HG03520 (cell line): ENCODE measurements at regions not wholly inside any gene's neighbourhood (a gene's known extent, or its start where the extent isn't known, plus 50 kb on each side); places are given as distances from the start of the nearest gene placed in this dataset.
"Not testable (repeated sequence)": the region's sequence is repeated elsewhere in the genome, so short reads cannot be mapped to it uniquely, and the experiment has no call there.

ENCODE experiments used
- ATAC-seq: cut with Tn5 transposase; IDR thresholded peaks from one replicate; pipeline ENCODE4 v1.9.1; 2021; ENCODE audit warnings: mild to moderate bottlenecking, moderate library complexity; ENCODE audit not compliant: unreplicated experiment

DNA sequence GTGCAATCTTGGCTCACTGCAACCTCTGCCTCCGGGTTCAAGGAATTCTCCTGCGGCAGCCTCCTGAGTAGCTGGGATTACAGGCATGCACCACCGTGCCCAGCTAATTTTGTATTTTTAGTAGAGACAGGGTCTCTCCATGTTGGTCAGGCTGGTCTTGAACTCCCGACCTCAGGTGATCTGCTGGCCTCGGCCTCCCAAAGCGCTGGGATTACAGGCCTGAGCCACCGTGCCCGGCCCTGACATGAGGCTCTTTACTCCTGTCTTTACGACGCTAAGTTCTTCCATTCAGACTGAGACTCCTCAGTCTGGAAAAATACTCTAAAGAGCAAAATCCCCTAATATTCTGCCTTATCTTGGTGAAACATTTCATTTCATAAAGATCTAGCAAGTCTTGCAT is 331.3 kb upstream of the SGO1 start:
- ATAC-seq = not testable (repeated sequence)

DNA sequence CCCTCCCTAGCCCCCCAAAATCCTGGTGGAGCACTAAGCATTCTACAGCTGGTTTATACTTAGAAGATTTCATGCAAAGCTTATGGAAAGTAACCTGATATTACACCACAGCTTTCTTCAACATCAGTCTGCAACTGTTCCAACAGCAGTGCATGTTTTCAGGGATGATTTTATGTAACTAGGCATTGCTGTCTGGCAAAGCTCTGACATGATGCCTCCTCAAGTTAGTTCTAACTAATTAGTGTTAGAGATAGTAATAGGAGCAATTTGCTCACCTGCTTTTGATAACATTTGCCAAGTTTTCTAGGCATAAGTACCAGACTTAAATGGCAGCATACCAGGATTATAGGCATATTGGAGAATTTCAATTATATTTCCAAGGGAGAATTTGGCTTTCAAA is 330.3 kb upstream of the SGO1 start:
- no peak for ATAC-seq

DNA sequence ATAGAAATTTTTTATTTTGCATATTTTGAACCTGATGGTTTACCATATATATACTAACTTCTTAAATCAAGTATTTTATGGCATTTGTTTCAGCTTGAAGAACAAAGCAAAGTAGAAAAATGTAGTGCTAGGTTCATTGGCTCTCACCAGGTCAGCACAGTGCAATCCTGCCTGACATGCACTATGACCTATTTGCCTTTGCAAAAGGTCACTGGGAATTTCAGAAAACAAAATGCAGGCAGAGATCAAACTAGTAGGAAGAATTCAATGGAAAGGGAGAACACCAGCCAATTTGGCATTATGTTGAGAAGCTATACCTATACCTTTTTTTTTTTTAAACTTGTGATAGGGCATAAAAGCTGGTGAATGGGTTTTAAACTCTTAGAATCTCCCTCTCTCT is 329.8 kb upstream of the SGO1 start:
- ATAC-seq = no peak

DNA sequence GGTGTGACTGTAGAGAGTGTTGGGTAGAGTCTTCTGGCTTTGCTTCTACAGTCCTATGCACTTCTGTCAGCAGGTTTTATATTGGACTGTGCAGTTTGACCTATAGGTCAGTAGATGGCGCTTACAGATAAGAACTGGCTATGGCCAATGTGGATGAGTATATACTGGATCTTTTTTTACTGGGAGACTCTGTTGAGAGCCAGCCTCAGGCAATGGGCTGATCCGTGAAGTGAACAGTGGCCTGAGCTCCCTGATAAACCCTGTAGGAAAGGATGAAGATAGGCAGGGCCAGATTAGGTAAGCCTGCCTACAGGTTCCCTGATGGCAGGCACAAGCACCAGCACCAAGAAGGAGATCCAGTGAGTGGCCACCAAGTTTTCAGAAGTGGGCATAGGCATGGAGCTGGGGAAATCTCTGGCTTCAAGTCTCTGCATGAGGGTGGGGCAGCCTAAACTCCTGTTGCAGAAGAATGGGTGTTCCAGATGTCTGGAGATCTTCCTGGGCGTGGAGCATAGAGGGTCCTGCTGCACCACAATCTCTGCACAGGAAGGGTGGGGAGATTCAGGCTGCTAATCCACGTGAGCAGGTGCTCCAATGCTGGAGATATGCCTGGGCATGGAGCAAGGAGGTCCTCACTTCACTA is 326.0 kb upstream of the SGO1 start:
- peak; percentile 89 for ATAC-seq

DNA sequence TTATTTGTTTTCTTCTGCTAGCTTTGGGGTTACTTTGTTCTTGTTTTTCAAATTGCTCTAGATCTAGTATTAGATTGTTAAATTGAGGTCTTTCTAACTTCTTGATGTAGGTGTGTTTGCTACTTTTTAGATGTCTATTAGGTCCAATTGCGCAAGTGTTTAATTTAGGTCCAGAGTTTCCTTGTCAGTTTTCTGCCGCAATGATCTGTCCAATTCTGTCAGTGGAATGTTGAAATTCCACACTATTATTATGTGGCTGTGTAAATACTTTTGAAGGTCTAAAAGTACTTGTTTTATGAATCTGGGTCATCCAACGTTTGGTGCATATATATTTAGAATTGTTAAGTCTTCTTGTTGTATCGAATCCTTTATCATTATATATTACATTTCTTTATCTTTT is 324.4 kb upstream of the SGO1 start:
- no peak for ATAC-seq

DNA sequence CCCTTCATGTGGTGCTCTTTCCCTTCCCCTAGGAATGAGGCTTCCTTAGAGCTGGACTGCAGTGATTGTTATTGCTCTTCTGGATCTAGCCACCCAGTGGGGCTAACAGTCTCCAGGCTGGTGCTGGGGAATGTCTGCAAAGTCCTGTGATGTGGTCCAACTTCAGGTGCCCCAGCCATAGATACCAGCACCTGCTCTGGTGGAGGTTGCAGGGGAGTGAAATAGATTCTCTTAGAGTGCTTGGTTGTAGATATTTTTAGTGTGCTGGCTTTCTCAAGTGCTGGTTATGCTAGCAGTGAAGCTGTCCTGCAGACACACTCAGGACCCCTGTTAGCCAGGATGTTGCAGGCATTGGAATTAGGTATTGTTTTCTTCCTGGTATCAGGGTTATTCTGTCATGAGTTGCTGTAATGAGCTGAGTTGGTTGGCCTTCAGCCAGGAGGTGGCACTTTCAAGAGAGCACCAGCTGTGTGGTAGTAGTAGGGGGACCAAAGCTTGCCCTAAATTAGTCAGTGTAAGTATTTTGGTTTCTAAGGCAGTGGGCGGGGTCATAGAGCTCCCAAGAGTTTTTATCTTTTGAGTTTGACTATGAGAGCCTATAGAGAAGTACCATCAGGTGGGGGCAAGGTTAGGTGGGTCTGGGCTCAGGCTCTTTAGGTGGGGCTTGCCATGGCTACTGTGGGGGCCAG is 317.5 kb upstream of the SGO1 start:
- ATAC-seq = no peak

DNA sequence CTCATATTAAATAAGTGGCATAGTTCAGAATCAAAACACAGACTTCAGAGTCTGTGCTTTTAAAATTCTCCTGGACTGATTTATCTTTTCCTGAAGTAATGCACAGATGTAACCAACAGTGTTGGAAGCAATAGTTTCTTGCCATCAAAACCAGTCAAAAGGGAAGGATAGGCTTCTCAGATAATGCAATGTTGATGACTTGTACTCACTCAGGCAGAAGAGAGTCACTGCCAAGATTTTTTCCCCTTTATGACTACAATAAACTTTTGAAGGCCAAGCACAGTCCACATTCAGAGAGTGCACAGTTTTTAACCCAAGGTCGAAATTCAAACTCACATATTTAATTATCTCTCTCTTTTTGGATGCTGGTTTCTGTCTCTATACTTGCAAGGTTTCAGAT is 305.0 kb upstream of the SGO1 start:
- ATAC-seq = no peak

DNA sequence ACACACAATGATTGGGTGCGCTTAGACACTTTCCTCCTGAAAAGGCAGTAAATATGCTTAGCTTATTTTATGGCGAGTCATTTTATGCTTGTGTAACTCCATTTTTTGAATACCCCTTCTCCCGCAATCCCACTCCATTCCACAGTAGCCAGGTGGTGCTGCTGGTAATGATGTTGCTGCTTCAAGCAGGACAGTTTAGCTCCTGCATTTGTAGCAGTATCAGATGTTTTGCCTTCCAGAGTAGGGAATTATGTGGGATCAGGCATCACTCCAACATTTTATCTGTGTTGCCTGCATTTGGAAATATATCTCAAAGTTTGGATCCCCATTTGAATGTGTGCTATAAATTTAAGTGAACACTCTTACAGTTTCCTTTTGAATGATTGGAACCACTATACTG is 302.1 kb upstream of the SGO1 start:
- ATAC-seq = no peak

DNA sequence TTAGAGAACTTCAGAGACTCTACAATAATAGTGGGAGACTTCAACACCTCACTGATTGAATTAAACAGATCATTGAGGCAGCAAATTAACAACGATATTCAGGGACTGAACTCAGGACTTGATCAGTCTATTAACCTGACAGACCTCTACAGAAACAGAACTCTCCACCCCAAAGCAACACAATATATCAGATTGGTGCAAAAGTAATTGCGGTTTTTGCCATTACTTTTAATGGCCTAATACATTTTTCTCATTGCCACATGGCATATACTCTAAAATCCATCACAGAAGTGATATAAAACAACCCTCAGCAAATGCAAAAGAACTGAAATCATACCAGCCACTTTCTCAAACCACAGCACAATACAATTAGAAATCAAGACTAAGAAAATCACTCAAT is 298.1 kb upstream of the SGO1 start:
- no peak for ATAC-seq

DNA sequence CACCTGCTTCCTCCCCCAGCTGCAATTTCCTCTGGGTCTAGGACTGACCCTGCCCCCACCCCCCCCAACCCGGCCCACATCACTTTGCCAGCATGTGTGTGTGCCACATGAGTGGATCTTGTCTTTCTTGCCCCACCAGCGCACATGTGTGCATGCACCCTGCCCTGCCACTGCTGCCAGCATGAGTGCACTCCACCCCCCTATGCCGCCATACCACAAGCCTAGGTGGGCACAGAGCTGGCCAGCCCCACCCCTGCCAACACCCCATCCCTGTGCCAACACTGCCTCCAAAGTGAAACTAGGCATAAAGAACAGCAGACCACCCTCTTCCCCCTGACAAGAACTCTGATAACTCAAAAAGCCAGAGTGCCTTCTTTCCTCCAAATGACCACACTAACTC is 296.3 kb upstream of the SGO1 start:
- no peak for ATAC-seq

DNA sequence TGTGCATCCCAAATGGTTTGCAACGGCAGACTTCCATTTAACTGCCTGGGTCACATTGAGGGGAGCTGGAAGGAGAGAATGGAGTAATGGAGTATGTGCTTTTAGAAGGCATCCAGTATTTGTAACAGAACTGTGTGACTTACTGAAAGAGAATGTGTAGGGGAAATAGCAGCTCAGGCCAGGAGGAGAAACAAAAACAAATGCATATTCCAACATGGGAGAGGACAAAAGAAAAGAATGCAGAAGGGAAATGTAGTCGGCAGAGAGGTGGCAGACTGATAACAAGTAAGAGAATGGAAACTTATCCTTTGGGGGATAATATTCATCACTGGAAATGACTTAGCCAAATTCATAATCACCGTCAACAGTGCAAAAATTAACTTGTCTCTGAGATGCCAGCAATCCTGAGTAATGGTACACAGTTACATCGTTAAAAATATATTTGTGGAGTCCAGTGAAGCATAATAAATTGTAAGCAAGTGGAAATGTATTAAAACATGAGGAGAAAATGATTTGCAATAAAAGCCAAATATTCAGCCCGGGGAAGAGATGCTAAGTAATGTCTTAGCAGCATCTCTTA is 294.9 kb upstream of the SGO1 start:
- ATAC-seq = no peak

DNA sequence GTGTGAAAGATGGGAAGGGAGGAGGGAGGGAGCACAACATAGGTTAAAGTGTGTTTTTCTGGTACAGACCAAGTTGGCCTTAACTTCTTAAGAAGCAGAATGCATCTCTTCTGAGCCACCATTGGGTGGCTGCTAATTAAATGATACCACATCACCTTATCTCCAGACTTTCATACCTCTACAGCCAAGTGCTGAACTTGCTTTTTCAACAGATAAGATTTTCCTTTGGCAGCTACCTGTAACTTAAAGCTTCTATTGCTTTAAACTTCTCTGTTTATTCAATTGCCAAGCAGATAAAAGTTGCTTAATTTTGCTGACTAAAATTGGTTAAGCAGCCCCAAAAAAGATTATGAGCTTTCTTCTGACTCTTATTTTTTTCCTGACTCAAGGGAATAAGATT is 292.4 kb upstream of the SGO1 start:
- ATAC-seq = no peak

DNA sequence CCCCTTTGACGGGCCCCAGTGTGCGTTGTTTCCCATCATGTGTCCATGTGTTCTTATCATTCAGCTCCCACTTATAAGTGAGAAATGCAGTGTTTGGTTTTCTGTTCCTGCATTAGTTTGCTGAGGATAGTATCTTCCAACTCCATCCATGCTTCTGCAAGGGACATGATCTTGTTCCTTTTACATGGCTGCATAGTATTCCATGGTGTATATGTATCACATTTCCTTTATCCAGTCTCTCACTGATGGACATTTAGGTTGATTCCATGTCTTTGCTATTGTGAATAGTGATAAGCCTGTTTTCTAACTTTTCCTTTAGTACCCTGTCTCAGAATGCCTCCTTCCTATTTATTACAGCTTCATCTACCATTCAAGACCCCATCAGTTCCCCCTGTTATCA is 278.2 kb upstream of the SGO1 start:
- ATAC-seq = not testable (repeated sequence)

DNA sequence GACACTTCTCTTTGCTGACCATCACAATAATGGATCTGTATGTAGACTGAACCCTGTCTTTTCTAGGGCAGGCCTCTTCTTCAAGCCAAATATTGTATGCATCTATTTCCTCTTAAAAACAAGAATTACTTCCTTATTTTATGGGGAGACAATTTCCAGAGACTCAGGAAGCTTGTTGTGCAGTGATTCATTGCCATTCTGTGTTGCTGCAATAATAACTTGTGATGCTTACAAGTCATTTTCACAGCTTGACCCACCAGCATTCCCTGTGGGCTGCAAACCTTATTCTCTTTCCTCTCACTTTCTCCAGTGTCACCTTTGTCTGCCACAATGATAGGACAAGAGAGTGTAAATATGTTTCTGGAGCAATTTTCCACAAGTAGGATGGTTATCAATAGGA is 276.7 kb upstream of the SGO1 start:
- no peak for ATAC-seq

DNA sequence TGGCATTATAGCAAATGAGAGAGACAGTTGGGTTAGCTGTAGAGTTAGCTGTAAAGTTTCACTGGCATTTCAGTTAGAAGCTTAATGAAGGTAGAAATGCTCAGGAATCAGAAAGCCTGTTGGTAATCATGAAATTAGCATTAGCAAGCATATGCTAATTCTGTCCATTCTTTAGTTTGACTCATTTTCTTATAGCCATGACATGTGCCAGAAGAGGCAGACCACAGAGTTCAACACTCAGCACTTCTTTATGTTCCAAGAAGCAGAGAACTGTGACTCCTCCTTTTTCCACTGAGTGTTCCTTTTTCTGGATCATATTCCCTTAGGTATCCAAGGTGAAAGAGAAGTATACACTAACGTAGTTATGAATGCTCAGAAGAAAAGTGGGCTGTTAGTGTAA is 276.2 kb upstream of the SGO1 start:
- ATAC-seq = no peak

DNA sequence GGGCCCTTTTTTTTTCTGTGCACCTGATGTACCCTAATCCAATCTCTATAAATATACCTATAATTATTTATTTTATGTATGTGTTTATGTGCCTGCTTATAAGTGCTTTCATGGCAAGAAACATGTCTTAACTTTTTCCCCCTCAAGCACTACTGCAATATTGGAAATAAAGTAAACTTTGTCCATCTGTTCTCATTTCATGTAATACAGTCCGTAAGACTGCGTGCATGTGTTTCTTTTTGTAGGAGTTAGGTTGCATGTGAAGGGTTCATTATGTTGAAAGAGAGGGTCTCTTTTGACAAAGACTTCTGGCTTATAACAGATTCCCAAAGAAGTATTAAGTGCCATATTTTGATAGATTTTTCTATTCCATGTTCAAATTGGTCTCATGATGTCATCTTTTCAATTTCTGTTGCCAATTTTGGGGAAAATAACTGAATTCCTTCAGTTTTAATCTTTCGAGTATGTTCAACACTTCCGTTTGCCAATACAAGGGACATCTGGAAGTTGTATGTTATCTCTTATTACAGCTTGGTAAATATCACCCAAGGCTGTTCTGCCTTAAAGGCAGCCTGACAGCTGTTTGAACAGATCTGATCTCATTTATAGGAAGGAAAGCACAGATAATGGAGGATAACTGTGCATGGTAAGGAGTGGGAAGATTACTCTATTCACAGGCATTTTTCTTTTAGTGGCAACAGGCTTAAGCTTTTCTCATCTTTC is 273.1 kb upstream of the SGO1 start:
- ATAC-seq = no peak

DNA sequence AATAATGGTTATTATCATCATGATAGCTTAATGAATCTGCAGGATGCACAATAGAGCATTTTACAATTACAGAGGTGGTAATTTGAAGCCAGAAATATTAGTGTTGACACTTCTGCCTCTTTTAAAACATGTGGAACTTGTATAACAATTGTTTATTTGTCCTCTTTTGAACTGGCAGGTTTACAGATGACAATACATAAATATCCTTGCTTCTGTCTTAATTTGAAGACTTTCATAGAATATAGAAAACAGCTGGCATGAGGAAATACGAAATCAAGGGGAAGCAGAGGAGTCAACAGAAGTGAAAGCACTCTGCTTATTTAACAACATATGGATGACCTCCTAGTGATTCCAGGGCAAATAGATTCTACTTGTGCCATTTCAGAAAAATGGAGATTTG is 270.5 kb upstream of the SGO1 start:
- no peak for ATAC-seq

DNA sequence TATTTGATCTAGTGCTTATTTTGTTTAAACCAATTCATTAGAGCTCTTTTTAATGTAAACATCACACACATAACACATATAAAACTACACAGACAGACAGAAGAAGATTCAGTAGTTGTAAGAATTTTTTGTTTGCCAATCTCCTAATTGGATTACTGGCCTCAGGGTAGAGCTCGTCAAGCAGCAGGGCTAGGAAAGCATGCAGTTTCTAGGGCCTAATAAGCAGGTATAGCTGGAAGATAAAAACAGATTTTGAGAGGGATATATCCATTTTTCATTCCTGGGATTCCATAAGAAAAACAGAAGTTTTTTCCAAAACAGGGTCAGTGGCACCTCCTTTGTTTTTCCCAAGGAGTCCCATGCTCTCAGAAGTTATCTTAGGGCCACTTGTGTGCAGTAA is 265.2 kb upstream of the SGO1 start:
- ATAC-seq = no peak

DNA sequence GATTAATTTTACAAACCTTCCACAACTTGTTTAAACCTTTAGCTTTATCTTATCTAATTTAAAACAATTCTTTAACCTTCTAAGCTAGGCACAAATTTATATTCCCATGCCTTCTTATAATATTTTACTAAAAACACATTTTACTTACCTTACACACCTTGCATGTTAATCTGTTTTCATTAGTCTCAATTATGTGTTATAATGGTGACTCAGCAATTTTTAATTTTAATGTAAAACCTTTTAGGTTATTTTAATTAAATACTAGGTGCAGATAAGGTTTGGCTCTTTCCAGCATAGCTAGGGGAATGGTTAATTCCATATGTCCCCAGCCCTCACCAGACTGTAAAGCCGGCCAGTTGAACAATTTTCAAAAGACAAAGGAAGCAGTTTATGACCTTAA is 264.6 kb upstream of the SGO1 start:
- no peak for ATAC-seq

DNA sequence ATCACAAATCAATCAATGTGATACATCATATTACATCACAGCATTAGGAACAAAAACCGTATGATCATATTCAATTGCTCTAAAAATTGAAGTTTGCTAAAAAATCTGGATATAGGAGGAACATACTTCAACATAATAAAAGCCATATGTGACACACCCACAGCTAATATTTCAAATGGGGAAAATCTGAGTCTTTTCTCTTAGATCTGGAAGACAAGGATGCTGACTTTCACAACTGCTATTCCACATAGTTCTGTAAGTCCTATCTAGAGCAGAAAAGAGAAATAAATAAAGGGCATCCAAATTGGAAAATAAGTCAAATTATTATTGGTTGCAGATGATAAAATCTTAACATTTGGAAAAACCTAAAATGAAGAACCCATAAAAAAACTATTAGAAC is 256.8 kb upstream of the SGO1 start:
- no peak for ATAC-seq

DNA sequence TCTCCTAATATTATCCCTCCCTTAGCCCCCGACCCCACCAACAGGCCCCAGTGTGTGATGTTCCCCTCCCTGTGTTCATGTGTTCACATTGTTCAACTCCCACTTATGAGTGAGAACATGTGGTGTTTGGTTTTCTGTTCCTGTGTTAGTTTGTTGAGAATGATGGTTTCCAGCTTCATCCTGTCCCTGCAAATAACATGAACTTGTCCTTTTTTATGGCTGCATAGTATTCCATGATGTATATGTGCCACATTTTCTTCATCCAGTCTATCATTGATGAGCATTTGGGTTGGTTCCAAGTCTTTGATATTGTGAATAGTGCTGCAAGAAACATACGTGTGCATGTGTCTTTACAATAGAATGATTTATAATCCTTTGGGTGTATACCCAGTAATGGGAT is 241.3 kb upstream of the SGO1 start:
- not testable (repeated sequence) for ATAC-seq

DNA sequence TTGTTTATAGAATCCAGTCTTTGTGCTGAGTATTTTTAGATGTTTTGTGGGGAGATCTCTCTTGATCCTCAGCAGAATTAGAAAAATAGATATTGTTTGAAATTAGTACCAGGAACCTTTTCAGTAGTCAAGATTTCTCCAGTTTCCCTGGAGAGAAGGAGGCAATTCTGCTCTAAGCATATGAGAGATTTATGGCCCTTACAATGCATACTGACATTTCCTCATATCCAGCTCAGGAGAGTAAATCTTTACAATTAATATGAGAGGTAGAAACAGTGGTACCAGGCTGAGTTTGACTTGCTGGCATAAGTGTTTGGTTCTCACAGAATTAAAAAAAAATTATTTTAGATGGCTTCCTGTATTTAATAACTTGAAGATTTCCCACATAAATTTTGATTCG is 239.1 kb upstream of the SGO1 start:
- no peak for ATAC-seq
